HFF-Myc (cell line): ENCODE measurements at regions not wholly inside any gene's neighbourhood (a gene's known extent, or its start where the extent isn't known, plus 50 kb on each side); places are given as distances from the start of the nearest gene placed in this dataset.
"Not testable (repeated sequence)": the region's sequence is repeated elsewhere in the genome, so short reads cannot be mapped to it uniquely, and the experiment has no call there.

Experiments used
- DNase-seq: peaks from one replicate; pipeline ENCODE4 v3.0.0-alpha.2; 2011; ENCODE audit warnings: low read depth; ENCODE audit errors: extremely low read depth
- H3K4me3 ChIP-seq: replicated peaks from 2 replicates; pipeline ENCODE4 v1.5.1; 2011; ENCODE audit warnings: low read depth, mild to moderate bottlenecking, control low read depth, low read length

- H3K4me3 ChIP-seq, DNase-seq: not testable (repeated sequence)
Measured at GRCh38 chr15:22519213-22519612, 60.5 kb downstream of the GOLGA6L22 start.

DNA sequence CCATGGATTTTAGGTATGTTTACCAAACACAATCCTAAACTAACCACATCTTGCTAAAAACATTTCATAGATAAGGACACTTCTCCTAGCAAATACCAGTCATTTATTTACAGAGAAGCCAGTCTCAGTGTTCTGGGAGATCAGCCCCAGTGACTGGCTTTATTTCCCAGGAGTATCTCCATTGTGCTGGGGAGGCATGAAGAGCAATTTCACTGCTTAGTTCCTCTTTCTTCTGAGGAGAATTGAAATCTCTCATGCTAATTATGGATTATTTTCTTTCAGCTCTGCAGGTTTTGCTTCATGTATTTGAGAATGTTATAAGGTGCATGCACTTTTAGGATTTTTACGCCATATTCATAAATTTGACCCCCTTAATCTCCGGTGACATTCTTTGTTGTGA lies 67.8 kb downstream of the GOLGA6L22 start:
- not testable (repeated sequence) for DNase-seq, H3K4me3 ChIP-seq

DNA sequence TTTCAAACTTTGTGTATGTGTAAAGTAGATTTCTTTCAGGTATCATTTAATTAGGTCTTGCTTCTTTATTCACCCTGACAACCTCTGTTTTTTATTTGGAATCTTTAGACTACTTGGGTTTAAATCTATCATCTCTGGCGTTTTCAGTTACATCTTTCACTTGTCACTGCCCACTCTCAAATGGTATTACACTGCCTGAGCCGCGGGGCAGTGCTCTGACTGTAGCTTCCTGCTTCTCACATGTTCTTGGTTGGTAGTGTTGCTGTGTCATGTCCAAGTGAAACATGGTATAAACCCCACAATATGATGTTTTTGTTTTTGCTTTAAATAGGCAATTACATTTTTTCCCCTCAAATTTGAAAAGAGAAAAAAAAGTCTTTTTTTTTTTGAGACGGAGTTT lies 68.3 kb downstream of the GOLGA6L22 start:
- DNase-seq, H3K4me3 ChIP-seq: not testable (repeated sequence)

GRCh38 chr15:22529200-22529599 lies 70.5 kb downstream of the GOLGA6L22 start:
- not testable (repeated sequence) for DNase-seq, H3K4me3 ChIP-seq

GRCh38 chr15:22559701-22560100 lies 101.0 kb downstream of the GOLGA6L22 start:
- DNase-seq, result not testable (repeated sequence)

DNA sequence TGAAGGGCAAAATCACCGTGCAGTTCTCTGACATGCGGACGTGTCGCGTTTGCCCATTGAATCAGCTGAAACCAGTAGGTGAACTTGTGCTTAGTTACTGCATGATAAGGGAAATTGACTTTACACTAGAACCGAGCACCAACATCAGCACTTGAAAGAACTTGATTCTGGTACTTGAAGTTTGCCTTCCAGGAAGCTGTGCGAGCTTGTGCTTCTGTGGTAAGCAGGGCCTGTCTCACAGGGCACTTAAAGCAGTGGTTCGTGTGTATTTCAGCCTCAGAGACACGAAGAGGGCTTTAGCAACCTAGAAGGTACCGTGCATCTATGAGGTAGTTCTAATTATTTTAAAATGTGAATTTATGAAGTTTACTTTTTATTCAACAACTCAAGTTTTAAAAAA lies 103.0 kb downstream of the GOLGA6L22 start:
- not testable (repeated sequence) for H3K4me3 ChIP-seq, DNase-seq

More at GRCh38 chr15:22559701-22560100, 101.0 kb downstream of the GOLGA6L22 start:
- not testable (repeated sequence) for H3K4me3 ChIP-seq

DNA sequence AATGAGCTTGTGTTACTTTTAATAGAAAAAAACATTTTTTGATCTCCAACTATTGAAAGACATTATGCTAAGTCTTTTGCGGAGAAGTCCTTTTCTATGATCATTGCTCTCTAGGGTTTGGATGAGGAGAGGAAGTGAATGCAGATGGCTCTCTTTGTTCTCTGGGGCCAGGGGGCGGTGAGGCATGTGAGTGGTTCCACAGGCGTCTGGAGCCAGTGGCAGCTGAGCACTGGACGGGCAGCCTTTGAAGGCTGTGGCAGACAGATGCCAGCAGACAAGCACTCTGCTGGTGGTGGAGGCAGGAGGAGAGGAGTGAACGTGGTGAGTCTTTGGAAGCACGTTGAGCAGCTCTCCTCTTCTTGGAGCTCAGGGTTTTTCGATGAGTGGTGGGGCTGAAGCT lies 107.8 kb downstream of the GOLGA6L22 start:
- not testable (repeated sequence) for DNase-seq

DNA sequence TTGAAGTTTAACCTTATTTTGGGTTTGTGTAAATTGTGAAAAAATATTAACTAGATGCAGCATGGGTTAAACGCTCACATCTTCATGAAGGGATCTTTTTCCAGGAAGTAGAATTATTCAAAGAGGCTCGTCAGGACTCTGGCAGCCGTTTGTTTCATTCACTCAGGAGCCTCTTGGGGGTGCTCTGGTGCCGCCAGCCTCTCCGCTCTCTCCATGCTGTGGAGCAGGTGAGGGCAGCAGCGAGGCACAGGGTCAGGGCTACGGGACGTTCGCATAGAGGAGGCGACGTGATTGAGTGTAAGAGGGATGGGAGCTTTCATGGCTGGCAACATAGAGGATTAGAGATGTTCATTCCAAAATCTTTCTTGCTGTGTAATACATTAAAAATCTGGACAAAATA lies 110.8 kb downstream of the GOLGA6L22 start:
- not testable (repeated sequence) for H3K4me3 ChIP-seq, DNase-seq

More for the DNA sequence above, 107.8 kb downstream of the GOLGA6L22 start:
- not testable (repeated sequence) for H3K4me3 ChIP-seq

DNA sequence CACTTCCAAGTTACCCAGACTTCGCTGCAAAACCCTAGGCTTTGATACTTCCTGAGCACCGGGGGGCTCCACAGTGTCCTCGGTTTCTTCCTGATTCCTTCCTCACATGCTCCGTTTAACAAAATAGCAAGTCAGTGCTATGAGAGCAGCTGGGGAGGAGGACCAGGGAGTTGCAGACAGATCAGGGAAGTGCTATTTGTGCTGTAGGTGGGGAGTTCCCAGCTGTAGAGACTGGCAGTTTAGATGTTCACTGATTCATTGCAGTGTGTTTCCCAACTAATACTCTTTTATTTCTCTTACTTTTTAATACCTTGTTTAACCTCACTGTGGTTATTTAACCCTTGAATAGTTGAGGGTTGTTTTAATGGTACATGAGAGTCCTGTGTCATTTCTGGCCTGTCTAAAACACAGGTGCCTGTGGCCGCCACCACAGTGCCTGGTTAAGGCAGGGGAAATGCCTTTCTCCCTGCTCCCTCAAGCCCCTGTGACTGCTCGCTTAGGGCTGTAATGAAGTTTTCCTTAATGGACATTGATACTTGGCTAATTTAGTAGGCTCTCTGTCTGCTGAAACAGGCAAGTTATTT lies 113.5 kb downstream of the GOLGA6L22 start:
- H3K4me3 ChIP-seq, DNase-seq: not testable (repeated sequence)

- DNase-seq, H3K4me3 ChIP-seq: not testable (repeated sequence)
Measured at GRCh38 chr15:22572792-22573191, 114.1 kb downstream of the GOLGA6L22 start.

DNA sequence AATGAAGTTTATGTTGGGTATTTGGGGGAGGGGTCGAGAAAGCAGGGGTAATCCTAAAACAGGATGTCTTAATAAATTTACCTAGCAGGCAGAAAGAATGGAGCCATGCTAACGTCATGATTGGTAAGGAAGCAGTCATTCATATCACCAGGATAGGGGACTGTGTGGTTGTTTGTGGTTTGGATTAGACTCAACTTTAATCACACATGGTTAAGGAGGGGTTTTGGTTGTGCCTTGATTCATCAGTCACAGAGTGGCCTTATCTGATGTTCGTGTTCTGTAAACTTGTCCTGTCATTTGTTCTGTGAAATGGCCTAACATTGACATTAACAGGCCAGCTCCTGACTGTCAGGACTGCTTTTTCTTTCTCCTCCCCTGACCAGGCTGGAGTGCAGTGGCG lies 119.1 kb downstream of the GOLGA6L22 start:
- DNase-seq, H3K4me3 ChIP-seq: not testable (repeated sequence)

DNA sequence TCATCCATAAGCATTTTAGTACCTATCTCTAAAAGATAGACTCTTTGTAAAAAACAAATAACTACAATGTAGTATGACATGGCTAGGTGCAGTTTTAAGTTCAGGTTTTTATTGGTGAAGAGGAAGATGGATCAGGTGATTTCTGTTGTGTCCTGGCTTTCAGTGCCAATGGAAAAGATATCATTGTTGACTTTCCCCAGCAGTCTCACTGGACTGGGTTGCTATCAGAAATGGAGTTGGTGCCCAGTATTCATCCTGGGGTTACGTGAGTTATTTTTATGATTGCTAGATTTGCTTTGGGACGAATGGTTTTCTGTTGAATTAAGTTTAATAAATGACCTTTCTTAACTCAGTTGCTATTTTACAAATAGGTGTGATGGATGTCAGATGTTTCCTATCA lies 120.5 kb downstream of the GOLGA6L22 start:
- H3K4me3 ChIP-seq, DNase-seq: not testable (repeated sequence)

DNA sequence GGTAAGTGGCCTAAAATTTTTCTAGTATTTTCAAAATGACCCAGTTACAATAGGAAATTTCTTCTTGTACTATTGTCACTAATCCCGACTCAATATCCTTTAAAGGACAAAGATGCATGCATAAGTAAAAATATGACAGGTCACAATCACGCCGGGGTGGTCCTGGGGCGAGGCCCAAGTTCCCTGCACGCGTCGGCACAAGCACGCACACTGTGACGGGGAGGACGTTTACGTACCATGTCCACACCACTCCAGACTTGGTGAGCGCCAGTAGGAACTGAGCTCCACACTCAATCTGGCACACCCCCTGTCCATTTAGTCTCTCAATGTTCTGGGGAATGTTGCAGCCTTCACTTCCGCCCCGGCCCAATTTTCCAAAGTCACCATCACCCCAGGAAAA lies 128.7 kb downstream of the GOLGA6L22 start:
- not testable (repeated sequence) for DNase-seq, H3K4me3 ChIP-seq

DNA sequence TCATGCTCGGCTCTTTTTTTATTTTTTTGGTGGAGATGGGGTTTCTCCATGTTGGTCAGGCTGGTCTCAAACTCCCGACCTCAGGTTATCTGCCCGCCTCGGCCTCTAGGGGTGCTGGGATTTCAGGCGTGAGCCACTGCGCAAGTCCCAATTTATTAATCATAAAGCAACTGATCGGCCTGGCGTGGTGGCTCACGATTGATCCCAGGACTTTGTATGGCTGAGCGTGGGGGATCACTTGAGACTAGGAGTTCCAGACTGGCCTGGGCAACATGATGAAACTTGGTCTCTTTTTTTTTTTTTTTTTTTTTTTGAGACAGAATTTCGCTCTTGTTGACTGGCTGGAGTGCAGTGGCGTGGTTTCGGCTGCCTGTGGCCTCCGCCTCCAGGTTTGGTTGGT lies 139.8 kb downstream of the GOLGA6L22 start:
- DNase-seq, H3K4me3 ChIP-seq: not testable (repeated sequence)

GRCh38 chr15:22599526-22600320 lies 141.0 kb downstream of the GOLGA6L22 start:
- not testable (repeated sequence) for DNase-seq, H3K4me3 ChIP-seq

GRCh38 chr15:22616976-22617375 lies 158.3 kb downstream of the GOLGA6L22 start:
- H3K4me3 ChIP-seq, DNase-seq: not testable (repeated sequence)

DNA sequence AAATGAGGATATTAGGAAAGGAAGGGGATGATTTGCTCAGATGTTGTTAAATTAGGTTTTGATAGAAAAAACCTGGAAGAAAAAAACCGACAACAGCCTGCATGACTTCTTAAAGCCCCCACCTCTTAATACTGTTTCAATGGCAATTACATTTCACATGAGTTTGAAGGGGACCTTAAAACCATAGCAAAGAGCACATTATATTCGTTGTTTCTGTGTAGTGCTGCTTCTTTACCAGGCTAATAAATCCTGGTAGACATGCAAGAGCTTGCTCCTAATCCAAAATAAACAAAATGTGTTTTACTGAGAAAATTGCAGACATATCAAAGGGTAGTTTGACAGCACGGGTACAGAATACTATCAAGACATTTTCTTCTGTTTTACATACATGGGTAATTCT lies 154.7 kb upstream of the NIPA1 start:
- DNase-seq, H3K4me3 ChIP-seq: not testable (repeated sequence)

DNA sequence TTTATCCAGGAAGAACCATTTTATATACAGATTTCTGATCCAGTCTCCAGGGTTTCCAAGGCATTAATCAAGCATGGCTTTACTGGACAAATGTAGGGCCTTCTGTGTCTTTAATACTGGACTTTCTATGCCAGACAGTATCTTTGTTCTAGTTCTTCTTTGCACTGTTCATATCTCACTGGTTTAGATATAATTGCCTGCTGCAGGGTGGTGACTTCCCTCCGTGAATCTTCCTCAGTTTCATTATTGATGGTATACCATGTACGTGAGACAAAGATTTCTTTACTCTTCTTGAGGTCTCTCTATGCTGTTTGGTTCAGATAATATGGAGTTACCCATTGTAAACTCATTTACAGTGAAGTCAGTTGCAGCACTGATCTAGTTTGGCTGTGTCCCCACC lies 146.5 kb upstream of the NIPA1 start:
- H3K4me3 ChIP-seq, DNase-seq: not testable (repeated sequence)

- not testable (repeated sequence) for DNase-seq, H3K4me3 ChIP-seq
Measured at GRCh38 chr15:22649458-22649857, 137.0 kb upstream of the NIPA1 start.

DNA sequence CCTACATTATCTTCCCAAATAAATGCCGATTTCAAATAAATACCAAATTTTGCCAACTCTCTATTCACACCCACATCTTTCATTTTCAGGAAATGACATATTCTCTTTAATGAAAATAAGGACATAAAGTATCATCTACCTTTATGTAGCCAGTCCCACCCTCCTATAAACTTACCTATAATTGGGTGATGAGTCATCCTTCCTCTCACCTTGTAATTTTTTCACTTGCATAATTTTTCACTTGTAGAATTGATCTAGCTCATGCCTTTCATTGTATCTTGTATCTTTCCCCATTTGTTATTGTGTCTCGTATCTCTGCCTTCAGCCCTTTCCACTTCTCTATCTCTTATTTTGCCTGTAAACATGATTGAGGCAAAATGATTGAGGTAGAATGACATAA lies 135.3 kb upstream of the NIPA1 start:
- H3K4me3 ChIP-seq, DNase-seq: not testable (repeated sequence)
